AG04450 (cell line): ENCODE measurements at regions not wholly inside any gene's neighbourhood (a gene's known extent, or its start where the extent isn't known, plus 50 kb on each side); places are given as distances from the start of the nearest gene placed in this dataset.

Source experiments
- CTCF ChIA-PET: fragments of 300-600, 350-600 bp; formaldehyde crosslinking; extraction: SDS; loops from one replicate; lab custom pipeline; 2022; ENCODE audit warnings: antibody characterized with exemption, inconsistent platforms; lab: Charles Lee
- POLR2A ChIA-PET: fragments of 350-600 bp; formaldehyde crosslinking; extraction: SDS; loops from one replicate; lab custom pipeline; 2021; ENCODE audit warnings: antibody characterized with exemption, inconsistent platforms; lab: Yijun Ruan, JAX
- DNase-seq: peaks from one replicate; pipeline ENCODE4 v3.0.0-alpha.2; 2011; ENCODE audit warnings: low read depth, low spot score
- H3K27ac ChIP-seq: one replicate; pipeline ENCODE4 v1.5.1; 2012; ENCODE audit warnings: low read depth, low read length, control low read depth
- H3K27me3 ChIP-seq: one replicate; pipeline ENCODE4 v1.6.0; 2012; ENCODE audit warnings: low read length; ENCODE audit not compliant: control insufficient read depth, insufficient read depth
- H3K4me3 ChIP-seq: 2 replicates; pipeline ENCODE4 v1.5.1; 2011; ENCODE audit warnings: mild to moderate bottlenecking, low read depth, low read length, control low read depth
- H3K9me3 ChIP-seq: 2 replicates; pipeline ENCODE4 v1.5.1; 2012; ENCODE audit warnings: low read length; ENCODE audit not compliant: control insufficient read depth, insufficient read depth
- CTCF ChIP-seq: IDR thresholded peaks from 2 replicates; pipeline ENCODE4 v1.5.1; 2011; ENCODE audit warnings: low read depth, low read length, control low read depth, inconsistent platforms

DNA sequence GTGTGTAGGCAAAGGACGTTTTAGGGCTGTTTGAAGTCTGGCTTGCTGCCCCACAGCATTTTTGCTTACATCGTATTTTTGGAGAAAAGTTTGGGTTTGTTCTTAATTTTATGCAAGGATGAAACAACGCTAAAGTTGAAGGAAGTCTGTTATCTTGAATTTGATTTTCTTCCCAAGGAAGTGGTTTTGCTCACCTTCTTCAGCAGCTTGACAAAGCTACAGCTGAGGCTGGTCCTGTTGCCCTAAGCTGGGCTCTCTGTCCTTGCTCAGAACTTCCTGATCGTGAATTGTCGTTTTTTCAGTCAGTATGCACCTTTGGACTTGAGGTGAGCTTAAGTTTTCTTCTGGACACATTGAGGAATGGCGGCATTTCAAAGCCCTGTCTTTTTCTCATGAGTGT lies 62.1 kb upstream of the GSX1 start:
- Histone ChIP-seq H3K9me3 (no peaks in the 10 kb centered on the region), H3K27me3 (peaks cover 8% of the 10 kb centered on the region), H3K4me3 (no peak overlapping the region), H3K27ac (no peak overlapping the region)
- ChIA-PET POLR2A (no interaction called here), CTCF (interaction anchor here (1.1 kb wide), 1 partner anchor 198 kb away, joined by 3 read pairs; no protein-coding TSS in a partner anchor)
- TF ChIP-seq CTCF, result no peak
- DNase-seq, result no peak
